DND-41 (cell line): ENCODE measurements at regions not wholly inside any gene's neighbourhood (a gene's known extent, or its start where the extent isn't known, plus 50 kb on each side); places are given as distances from the start of the nearest gene placed in this dataset.

Experiments
- ATAC-seq: fragments of 200-7000 bp; cut with Tn5 transposase; 3 replicates; pipeline ENCODE4 v1.9.1; 2021; ENCODE audit warnings: low read depth; ENCODE audit not compliant: insufficient read depth
- DNase-seq: peaks from one replicate; pipeline ENCODE4 v3.0.0-alpha.2; 2020
- H2AFZ ChIP-seq: 2 replicates; pipeline ENCODE4 v1.6.0; 2012; ENCODE audit warnings: low read depth, low read length
- H3K27ac ChIP-seq: 2 replicates; pipeline ENCODE4 v1.5.1; 2012; ENCODE audit warnings: low read length, inconsistent platforms
- H3K27me3 ChIP-seq: fragments of 200-600 bp; sonication (generic); 2 replicates; pipeline ENCODE4 v1.6.0; 2012; ENCODE audit warnings: low read length, mild to moderate bottlenecking, inconsistent platforms; ENCODE audit not compliant: insufficient read depth, poor library complexity
- H3K36me3 ChIP-seq: 2 replicates; pipeline ENCODE4 v1.5.1; 2012; ENCODE audit warnings: low read length, inconsistent platforms; ENCODE audit not compliant: insufficient read depth
- H3K4me1 ChIP-seq: 2 replicates; pipeline ENCODE4 v1.5.1; 2012; ENCODE audit warnings: mild to moderate bottlenecking, low read length; ENCODE audit not compliant: insufficient read depth
- H3K4me2 ChIP-seq: 2 replicates; pipeline ENCODE4 v1.6.0; 2012; ENCODE audit warnings: mild to moderate bottlenecking, moderate library complexity, low read length, inconsistent platforms; ENCODE audit not compliant: insufficient read depth
- H3K4me3 ChIP-seq, 2 experiments: fragments of 200-600 bp in 1 of 2; shearing (Covaris generic) in 1 of 2; 2 replicates each; pipeline ENCODE4 v1.5.1; 2012 to 2016; ENCODE audit warnings: inconsistent platforms in 2 of 2, low read length in 2 of 2, mild to moderate bottlenecking in 2 of 2, low read depth in 1 of 2, moderate library complexity in 1 of 2
- H3K79me2 ChIP-seq: 2 replicates; pipeline ENCODE4 v1.6.0; 2012; ENCODE audit warnings: low read length, inconsistent platforms; ENCODE audit not compliant: insufficient read depth
- H3K9ac ChIP-seq: 2 replicates; pipeline ENCODE4 v1.6.0; 2012; ENCODE audit warnings: low read depth, mild to moderate bottlenecking, inconsistent platforms, low read length, moderate library complexity
- H3K9me3 ChIP-seq: 2 replicates; pipeline ENCODE4 v1.5.1; 2012; ENCODE audit warnings: low read length, moderate library complexity, mild to moderate bottlenecking, inconsistent platforms; ENCODE audit not compliant: insufficient read depth, severe bottlenecking
- H4K20me1 ChIP-seq: 2 replicates; pipeline ENCODE4 v1.6.0; 2012; ENCODE audit warnings: low read length; ENCODE audit not compliant: insufficient read depth
- CTCF ChIP-seq: IDR thresholded peaks from 2 replicates; pipeline ENCODE4 v1.5.1; 2012; ENCODE audit warnings: borderline replicate concordance, low read length, moderate library complexity, mild to moderate bottlenecking; ENCODE audit not compliant: poor library complexity, severe bottlenecking; ENCODE audit errors: extremely low read depth
- EZH2 ChIP-seq: IDR thresholded peaks from 3 replicates; pipeline ENCODE4 v1.6.1; 2012; ENCODE audit warnings: borderline replicate concordance, low read depth, mild to moderate bottlenecking, moderate library complexity, low read length, inconsistent platforms; ENCODE audit not compliant: severe bottlenecking

- no peaks in the 10 kb centered on the region for H4K20me1 ChIP-seq
- H3K9me3 ChIP-seq = peaks cover 3% of the 10 kb centered on the region
- H3K27ac ChIP-seq = no peak overlapping the region
- ATAC-seq (no peak), DNase-seq (no peak)
- no peak overlapping the region for H3K9ac ChIP-seq
- no peak for TF ChIP-seq EZH2
- no peak for TF ChIP-seq CTCF
- no peaks in the 10 kb centered on the region for H3K4me1 ChIP-seq
- H2AFZ ChIP-seq = no peak overlapping the region
- H3K79me2 ChIP-seq = no peaks in the 10 kb centered on the region
- no peak overlapping the region for H3K4me3 ChIP-seq
- H3K4me2 ChIP-seq = no peak overlapping the region
- no peaks in the 10 kb centered on the region for H3K27me3 ChIP-seq
- H3K36me3 ChIP-seq = no peaks in the 10 kb centered on the region
Measured at GRCh38 chr21:31592963-31593560, 66.4 kb upstream of the SOD1 start.

GRCh38 chr21:31592516-31592915 is 67.0 kb upstream of the SOD1 start:
- H3K9me3 ChIP-seq = peaks cover 3% of the 10 kb centered on the region
- no peaks in the 10 kb centered on the region for H3K36me3 ChIP-seq
- H4K20me1 ChIP-seq = no peaks in the 10 kb centered on the region
- H3K4me1 ChIP-seq = no peaks in the 10 kb centered on the region
- no peak for TF ChIP-seq CTCF
- no peak for TF ChIP-seq EZH2
- no peak overlapping the region for H3K4me3 ChIP-seq
- no peak for ATAC-seq
- H3K9ac ChIP-seq = no peak overlapping the region
- no peak for DNase-seq
- H3K79me2 ChIP-seq = no peaks in the 10 kb centered on the region
- H2AFZ ChIP-seq = no peak overlapping the region
- no peak overlapping the region for H3K4me2 ChIP-seq
- no peak overlapping the region for H3K27ac ChIP-seq
- H3K27me3 ChIP-seq = no peaks in the 10 kb centered on the region

- no peak for ATAC-seq
- no peak for TF ChIP-seq EZH2
- TF ChIP-seq CTCF = no peak
- H3K4me1 ChIP-seq = no peaks in the 10 kb centered on the region
Measured at GRCh38 chr21:31589820-31590219, 69.7 kb upstream of the SOD1 start.

More at GRCh38 chr21:31589820-31590219, 69.7 kb upstream of the SOD1 start:
- Histone ChIP-seq H3K4me3 (no peak overlapping the region), H3K79me2 (no peaks in the 10 kb centered on the region), H3K9ac (no peak overlapping the region), H3K36me3 (no peaks in the 10 kb centered on the region), H3K9me3 (no peaks in the 10 kb centered on the region), H3K27ac (no peak overlapping the region), H3K4me2 (no peak overlapping the region), H2AFZ (no peak overlapping the region), H4K20me1 (no peaks in the 10 kb centered on the region), H3K27me3 (no peaks in the 10 kb centered on the region)
- no peak for DNase-seq
